ENCODE measurements at regions not wholly inside any gene's neighbourhood (a gene's known extent, or its start where the extent isn't known, plus 50 kb on each side); places are given as distances from the start of the nearest gene placed in this dataset.

GRCh38 chr2:48250943-48251342, 63.5 kb upstream of the FOXN2 start:
- no peak for DNase-seq
- no peaks in the 10 kb centered on the region for H3K9me3 Mint-ChIP-seq
- no peak overlapping the region for H3K4me3 Mint-ChIP-seq
- H3K27ac Mint-ChIP-seq: no peak overlapping the region
- H3K36me3 Mint-ChIP-seq (ENCODE audit: low read depth): no peaks in the 10 kb centered on the region
- no peak for TF ChIP-seq CTCF (IDR thresholded peaks at IDR 0.05)
- peaks cover 35% of the 10 kb centered on the region for H3K4me1 Mint-ChIP-seq (ENCODE audit: low read depth)
- H3K27me3 Mint-ChIP-seq (ENCODE audit: insufficient read depth): no peaks in the 10 kb centered on the region

GRCh38 chr2:48251437-48252148, 62.9 kb upstream of the FOXN2 start:
- Mint-ChIP-seq H3K27me3 (ENCODE audit: insufficient read depth) (no peaks in the 10 kb centered on the region), H3K4me3 (no peak overlapping the region), H3K27ac (no peak overlapping the region), H3K4me1 (ENCODE audit: low read depth) (peaks cover 35% of the 10 kb centered on the region), H3K36me3 (ENCODE audit: low read depth) (no peaks in the 10 kb centered on the region), H3K9me3 (no peaks in the 10 kb centered on the region)
- no peak for DNase-seq
- no peak for TF ChIP-seq CTCF (IDR thresholded peaks at IDR 0.05)

GRCh38 chr2:48253301-48253700, 61.2 kb upstream of the FOXN2 start:
- H3K9me3 Mint-ChIP-seq: no peaks in the 10 kb centered on the region
- peaks cover 20% of the 10 kb centered on the region for H3K4me1 Mint-ChIP-seq (ENCODE audit: low read depth)
- H3K27me3 Mint-ChIP-seq (ENCODE audit: insufficient read depth): no peaks in the 10 kb centered on the region; the same call in 1 of the 2 replicates
- no peak for TF ChIP-seq CTCF (IDR thresholded peaks at IDR 0.05)
- H3K4me3 Mint-ChIP-seq: no peak overlapping the region
- H3K36me3 Mint-ChIP-seq (ENCODE audit: low read depth): no peaks in the 10 kb centered on the region
- H3K27ac Mint-ChIP-seq: no peak overlapping the region
- no peak for DNase-seq

- Mint-ChIP-seq H3K27me3 (ENCODE audit: insufficient read depth) (no peaks in the 10 kb centered on the region; the same call in 1 of the 2 replicates), H3K36me3 (ENCODE audit: low read depth) (no peaks in the 10 kb centered on the region), H3K9me3 (no peaks in the 10 kb centered on the region), H3K27ac (no peak overlapping the region), H3K4me1 (ENCODE audit: low read depth) (peaks cover 5% of the 10 kb centered on the region), H3K4me3 (no peak overlapping the region)
- TF ChIP-seq CTCF (IDR thresholded peaks at IDR 0.05): no peak
- DNase-seq: no peak
Measured at GRCh38 chr2:48254839-48255238, 59.6 kb upstream of the FOXN2 start.

GRCh38 chr2:48257456-48257855, 57.0 kb upstream of the FOXN2 start:
- DNase-seq: no peak
- Mint-ChIP-seq H3K36me3 (ENCODE audit: low read depth) (no peaks in the 10 kb centered on the region), H3K27me3 (ENCODE audit: insufficient read depth) (peaks cover 11% of the 10 kb centered on the region), H3K27ac (no peak overlapping the region), H3K4me3 (no peak overlapping the region), H3K4me1 (ENCODE audit: low read depth) (no peaks in the 10 kb centered on the region), H3K9me3 (no peaks in the 10 kb centered on the region)
- TF ChIP-seq CTCF (IDR thresholded peaks at IDR 0.05): no peak

Measured in HFFc6 (cell line).